Gastroesophageal sphincter (tissue), 4 donors: ENCODE measurements at regions not wholly inside any gene's neighbourhood (a gene's known extent, or its start where the extent isn't known, plus 50 kb on each side); places are given as distances from the start of the nearest gene placed in this dataset.

Source experiments
- ATAC-seq: fragments of 150-250 bp; one replicate; pipeline ENCODE4 v1.9.1; 2016; ENCODE audit warnings: mild to moderate bottlenecking, moderate library complexity
- H3K27ac ChIP-seq, 4 donors: fragments of 200-600 bp; sonication (generic) in 3 of 4; 1 replicate in 3 of 4; 2 replicates in 1 of 4; pipeline ENCODE4 v1.5.1; 2016 to 2019
- H3K27me3 ChIP-seq: fragments of 200-600 bp; sonication (generic); one replicate; pipeline ENCODE4 v1.5.1; 2019
- H3K36me3 ChIP-seq, 2 donors: fragments of 200-600 bp; sonication (generic); one replicate each; pipeline ENCODE4 v1.5.1; 2019; ENCODE audit warnings: control low read depth in 1 of 2
- H3K4me1 ChIP-seq, 3 donors: fragments of 200-600 bp; sonication (generic); 1 replicate in 2 of 3; 2 replicates in 1 of 3; pipeline ENCODE4 v1.5.1; 2016 to 2019; ENCODE audit warnings: control low read depth in 2 of 3
- H3K4me3 ChIP-seq, 2 donors: fragments of 200-600 bp; sonication (generic); one replicate each; pipeline ENCODE4 v1.5.1; 2019; ENCODE audit warnings: mild to moderate bottlenecking in 1 of 2, moderate library complexity in 1 of 2
- H3K9me3 ChIP-seq, 3 donors: fragments of 200-600 bp; sonication (generic); one replicate each; pipeline ENCODE4 v1.5.1; 2017 to 2019; ENCODE audit warnings: control low read depth in 2 of 3
- CTCF ChIP-seq, 4 experiments: fragments of 200-600 bp in 2 of 4; fragments of 450-650 bp in 2 of 4; sonication (generic) in 1 of 4; IDR thresholded peaks; one replicate each; pipeline ENCODE4 v1.5.1; 2017 to 2019; ENCODE audit warnings: antibody characterized with exemption in 4 of 4, mild to moderate bottlenecking in 2 of 4, moderate library complexity in 2 of 4
- EP300 ChIP-seq: sonication (generic); formaldehyde crosslinking; IDR thresholded peaks from one replicate; pipeline ENCODE4 v1.6.1; 2017; ENCODE audit warnings: antibody characterized with exemption, mild to moderate bottlenecking
- POLR2A ChIP-seq, 2 donors: fragments of 450-650 bp; IDR thresholded peaks; one replicate each; pipeline ENCODE4 v1.6.1; 2017; ENCODE audit warnings: antibody characterized with exemption in 2 of 2, mild to moderate bottlenecking in 2 of 2, moderate library complexity in 1 of 2
- POLR2AphosphoS5 ChIP-seq: sonication (generic); formaldehyde crosslinking; IDR thresholded peaks from one replicate; pipeline ENCODE4 v1.6.1; 2017; ENCODE audit warnings: antibody characterized with exemption
- WGBS, 2 donors: methylation state at CpG; one replicate each; pipeline ENCODE4 v1.1.5; 2018; ENCODE audit warnings: low coverage in 1 of 2; 5-methylcytosine and 5-hydroxymethylcytosine counted together

- no peak for ATAC-seq
- Histone ChIP-seq H3K36me3 (no peaks in the 10 kb centered on the region), H3K4me3 (no peak overlapping the region), H3K27ac (no peak overlapping the region), H3K27me3 (no peaks in the 10 kb centered on the region), H3K9me3 (no peaks in the 10 kb centered on the region), H3K4me1 (no peaks in the 10 kb centered on the region)
- TF ChIP-seq POLR2A (IDR thresholded peaks at IDR 0.05) (no peak), POLR2AphosphoS5 (no peak), EP300 (no peak), CTCF (IDR thresholded peaks at IDR 0.05) (no peak)
- WGBS, 2 donors = 60 to 70% methylated on average over 1 to 2 of the region's 2 CpGs
These were observed 163.6 kb upstream of the TBC1D5 start for GRCh38 chr3:17905996-17906395.

- no peak for ATAC-seq
- Histone ChIP-seq H3K36me3 (no peaks in the 10 kb centered on the region), H3K4me3 (no peak overlapping the region), H3K27me3 (no peaks in the 10 kb centered on the region), H3K9me3 (no peaks in the 10 kb centered on the region), H3K4me1 (no peaks in the 10 kb centered on the region), H3K27ac (no peak overlapping the region)
- no peak for TF ChIP-seq POLR2A (IDR thresholded peaks at IDR 0.05)
- 20 to 73% methylated on average over 1 of the region's 1 CpG for WGBS, 2 donors
These were observed 159.5 kb upstream of the TBC1D5 start for GRCh38 chr3:17901893-17902292.

- TF ChIP-seq CTCF (IDR thresholded peaks at IDR 0.05) (peak in 1 of 4 experiments; percentile 11), POLR2A (IDR thresholded peaks at IDR 0.05) (no peak)
- no peak overlapping the region for H3K4me3 ChIP-seq
- 0 to 27% methylated on average over 1 of the region's 1 CpG for WGBS, 2 donors
- H3K36me3 ChIP-seq = no peaks in the 10 kb centered on the region
- peaks cover 0 to 8% (median 0%) of the 10 kb centered on the region in 3 donors for H3K9me3 ChIP-seq
- H3K27me3 ChIP-seq = no peaks in the 10 kb centered on the region
- ATAC-seq = no peak
- H3K27ac ChIP-seq = no peak overlapping the region
- no peaks in the 10 kb centered on the region for H3K4me1 ChIP-seq
These were observed 152.1 kb upstream of the TBC1D5 start for GRCh38 chr3:17894434-17895060.

GRCh38 chr3:17891139-17891856, 148.9 kb upstream of the TBC1D5 start:
- 93% methylated on average over 4 of the region's 4 CpGs for WGBS, 2 donors
- Histone ChIP-seq H3K27ac (no peak overlapping the region), H3K27me3 (no peaks in the 10 kb centered on the region), H3K9me3 (peaks cover 0 to 8% (median 0%) of the 10 kb centered on the region in 3 donors), H3K36me3 (no peaks in the 10 kb centered on the region), H3K4me3 (no peak overlapping the region), H3K4me1 (no peaks in the 10 kb centered on the region)
- no peak for TF ChIP-seq EP300
- no peak for TF ChIP-seq CTCF (IDR thresholded peaks at IDR 0.05)
- no peak for TF ChIP-seq POLR2AphosphoS5
- TF ChIP-seq POLR2A (IDR thresholded peaks at IDR 0.05) = no peak
- ATAC-seq = no peak

GRCh38 chr3:17885986-17886385, 143.6 kb upstream of the TBC1D5 start:
- 92 to 96% methylated on average over 3 of the region's 3 CpGs for WGBS, 2 donors
- no peak for ATAC-seq
- H3K4me3 ChIP-seq = no peak overlapping the region
- TF ChIP-seq POLR2AphosphoS5 = no peak
- no peak for TF ChIP-seq CTCF (IDR thresholded peaks at IDR 0.05)
- no peak for TF ChIP-seq POLR2A (IDR thresholded peaks at IDR 0.05)
- TF ChIP-seq EP300 = no peak
- no peaks in the 10 kb centered on the region for H3K27me3 ChIP-seq
- H3K4me1 ChIP-seq = no peaks in the 10 kb centered on the region
- no peak overlapping the region for H3K27ac ChIP-seq
- no peaks in the 10 kb centered on the region for H3K36me3 ChIP-seq
- no peaks in the 10 kb centered on the region for H3K9me3 ChIP-seq
